Activated T-helper 17 cell treated with anti-CD3 and anti-CD28 coated beads, Interleukin-2, amount 50 U/mL, for 72 hours (primary cell): ENCODE measurements at regions not wholly inside any gene's neighbourhood (a gene's known extent, or its start where the extent isn't known, plus 50 kb on each side); places are given as distances from the start of the nearest gene placed in this dataset.

Experiments used
- ATAC-seq: fragments of 150-1000 bp; cut with Tn5 transposase; replicated peaks from 2 replicates; pipeline ENCODE4 v1.10.0; 2021; ENCODE audit warnings: mild to moderate bottlenecking, moderate library complexity
- H3K27ac Mint-ChIP-seq: one replicate; pipeline ENCODE4 v1.8.0; 2022; ENCODE audit warnings: mixed read lengths
- H3K27me3 Mint-ChIP-seq: one replicate; pipeline ENCODE4 v1.8.0; 2022; ENCODE audit warnings: mixed read lengths
- H3K36me3 Mint-ChIP-seq: one replicate; pipeline ENCODE4 v1.8.0; 2022; ENCODE audit warnings: low read depth, mild to moderate bottlenecking, mixed read lengths
- H3K4me1 Mint-ChIP-seq: one replicate; pipeline ENCODE4 v1.8.0; 2022; ENCODE audit warnings: mixed read lengths
- H3K4me3 Mint-ChIP-seq: one replicate; pipeline ENCODE4 v1.8.0; 2022; ENCODE audit warnings: mild to moderate bottlenecking, mixed read lengths
- H3K9me3 Mint-ChIP-seq: one replicate; pipeline ENCODE4 v1.8.0; 2022; ENCODE audit warnings: mixed read lengths

GRCh38 chr21:41605178-41605933 is 97.4 kb upstream of the TMPRSS2 start:
- ATAC-seq = no peak
- H3K27ac Mint-ChIP-seq = no peak overlapping the region
- no peaks in the 10 kb centered on the region for H3K9me3 Mint-ChIP-seq
- H3K36me3 Mint-ChIP-seq = no peaks in the 10 kb centered on the region
- H3K4me1 Mint-ChIP-seq = peaks cover 5% of the 10 kb centered on the region
- H3K4me3 Mint-ChIP-seq = no peak overlapping the region
- H3K27me3 Mint-ChIP-seq = peaks cover 26% of the 10 kb centered on the region

DNA sequence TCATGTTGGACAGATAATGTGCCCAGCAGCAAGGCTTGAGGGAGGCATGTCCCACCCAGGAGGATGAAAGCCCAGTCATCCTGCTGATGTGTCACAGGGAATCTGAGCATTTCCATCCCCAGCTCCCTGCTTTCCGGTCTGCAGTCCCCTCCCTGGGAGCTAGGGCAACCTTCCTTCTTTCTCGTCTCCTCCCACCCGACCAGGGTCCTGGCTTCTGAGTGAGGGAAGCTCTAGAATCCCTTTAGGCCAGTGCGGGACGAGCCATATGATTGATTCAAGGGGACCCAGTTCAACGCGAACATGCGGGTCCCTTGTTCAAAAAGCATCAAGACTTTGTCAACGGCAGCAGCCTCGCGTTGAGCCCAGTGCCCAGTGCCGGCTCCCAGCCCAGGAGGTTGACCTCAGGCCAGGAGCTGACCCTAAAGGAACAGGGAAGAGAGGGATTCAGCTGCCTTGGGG is 96.7 kb upstream of the TMPRSS2 start:
- no peak for ATAC-seq
- Mint-ChIP-seq H3K4me1 (peaks cover 5% of the 10 kb centered on the region), H3K4me3 (no peak overlapping the region), H3K27me3 (peaks cover 19% of the 10 kb centered on the region), H3K27ac (no peak overlapping the region), H3K9me3 (no peaks in the 10 kb centered on the region), H3K36me3 (no peaks in the 10 kb centered on the region)

DNA sequence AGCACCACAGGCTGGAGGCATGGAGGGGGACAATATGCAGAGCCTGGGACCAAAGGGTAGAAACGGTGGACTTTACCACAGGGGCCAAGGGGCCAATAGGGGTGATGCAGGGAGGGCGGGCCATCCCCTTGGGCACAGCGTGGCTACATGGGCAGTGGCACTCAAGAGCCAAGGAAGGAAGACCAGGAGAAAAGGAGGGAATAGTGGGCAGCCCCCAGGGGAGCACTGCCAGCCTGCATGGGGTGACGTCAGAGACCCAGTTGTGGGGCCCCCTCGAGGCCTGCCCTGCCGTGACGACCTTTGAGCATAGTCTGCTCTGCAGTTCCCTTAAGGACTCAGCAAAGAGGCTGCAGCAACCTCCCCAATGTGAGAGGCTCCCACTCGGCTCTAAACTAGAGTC is 95.5 kb upstream of the TMPRSS2 start:
- H3K9me3 Mint-ChIP-seq = no peaks in the 10 kb centered on the region
- no peak overlapping the region for H3K27ac Mint-ChIP-seq
- H3K36me3 Mint-ChIP-seq = no peaks in the 10 kb centered on the region
- no peak for ATAC-seq
- H3K27me3 Mint-ChIP-seq = peaks cover 12% of the 10 kb centered on the region
- no peak overlapping the region for H3K4me3 Mint-ChIP-seq
- peaks cover 5% of the 10 kb centered on the region for H3K4me1 Mint-ChIP-seq

DNA sequence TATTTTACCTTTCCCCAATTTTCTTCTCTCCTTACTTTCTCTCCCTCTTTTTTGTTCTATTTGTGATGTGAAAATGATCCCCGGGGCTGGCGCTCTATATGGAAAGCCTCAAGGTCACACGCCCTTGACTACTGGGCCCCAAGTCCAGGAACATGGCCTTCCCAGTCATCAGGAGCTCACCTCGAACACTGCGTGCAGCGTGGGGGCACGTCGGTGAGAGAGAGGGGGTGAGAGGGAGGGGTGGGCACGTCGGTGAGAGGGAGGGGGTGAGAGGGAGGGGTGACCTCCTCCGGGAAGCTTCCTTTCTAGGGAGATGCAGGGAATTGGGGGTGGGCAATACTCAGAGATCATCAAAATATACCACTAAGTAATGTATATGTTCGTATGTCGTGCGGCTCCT is 94.6 kb upstream of the TMPRSS2 start:
- ATAC-seq = no peak
- H3K27me3 Mint-ChIP-seq = peaks cover 7% of the 10 kb centered on the region
- H3K4me3 Mint-ChIP-seq = no peak overlapping the region
- no peaks in the 10 kb centered on the region for H3K36me3 Mint-ChIP-seq
- peaks cover 5% of the 10 kb centered on the region for H3K4me1 Mint-ChIP-seq
- no peak overlapping the region for H3K27ac Mint-ChIP-seq
- H3K9me3 Mint-ChIP-seq = no peaks in the 10 kb centered on the region

- no peaks in the 10 kb centered on the region for H3K36me3 Mint-ChIP-seq
- H3K4me3 Mint-ChIP-seq = no peak overlapping the region
- ATAC-seq = peak; percentile 18
- no peaks in the 10 kb centered on the region for H3K9me3 Mint-ChIP-seq
- peaks cover 10% of the 10 kb centered on the region for H3K27me3 Mint-ChIP-seq
- peaks cover 5% of the 10 kb centered on the region for H3K4me1 Mint-ChIP-seq
- H3K27ac Mint-ChIP-seq = no peak overlapping the region
Measured at GRCh38 chr21:41601573-41602368, 93.8 kb upstream of the TMPRSS2 start.

GRCh38 chr21:41600961-41601572 is 93.1 kb upstream of the TMPRSS2 start:
- peaks cover 5% of the 10 kb centered on the region for H3K4me1 Mint-ChIP-seq
- peaks cover 10% of the 10 kb centered on the region for H3K27me3 Mint-ChIP-seq
- no peaks in the 10 kb centered on the region for H3K9me3 Mint-ChIP-seq
- no peak for ATAC-seq
- no peak overlapping the region for H3K4me3 Mint-ChIP-seq
- H3K27ac Mint-ChIP-seq = no peak overlapping the region
- H3K36me3 Mint-ChIP-seq = no peaks in the 10 kb centered on the region

DNA sequence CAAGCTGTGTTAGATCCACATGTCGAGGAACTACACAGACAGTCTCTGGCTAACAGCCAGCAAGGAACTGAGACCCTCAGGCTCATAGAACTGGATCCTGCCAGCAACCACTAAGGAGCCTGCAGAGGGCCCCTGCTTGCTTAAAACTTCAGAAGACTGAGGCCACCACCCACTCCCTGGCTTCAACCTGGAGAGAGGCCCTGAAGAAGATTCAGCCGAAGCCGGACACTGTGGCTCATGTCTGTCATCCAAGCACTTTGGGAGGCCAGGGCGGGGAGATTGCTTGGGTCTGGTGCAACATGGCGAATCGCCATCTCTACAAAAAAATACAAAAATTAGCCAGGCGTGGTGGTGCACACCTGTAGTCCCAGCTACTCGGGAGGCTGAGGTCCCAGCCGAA is 92.6 kb upstream of the TMPRSS2 start:
- H3K4me1 Mint-ChIP-seq = peaks cover 5% of the 10 kb centered on the region
- no peaks in the 10 kb centered on the region for H3K9me3 Mint-ChIP-seq
- H3K36me3 Mint-ChIP-seq = no peaks in the 10 kb centered on the region
- H3K27ac Mint-ChIP-seq = no peak overlapping the region
- no peak overlapping the region for H3K4me3 Mint-ChIP-seq
- ATAC-seq = no peak
- peaks cover 8% of the 10 kb centered on the region for H3K27me3 Mint-ChIP-seq

DNA sequence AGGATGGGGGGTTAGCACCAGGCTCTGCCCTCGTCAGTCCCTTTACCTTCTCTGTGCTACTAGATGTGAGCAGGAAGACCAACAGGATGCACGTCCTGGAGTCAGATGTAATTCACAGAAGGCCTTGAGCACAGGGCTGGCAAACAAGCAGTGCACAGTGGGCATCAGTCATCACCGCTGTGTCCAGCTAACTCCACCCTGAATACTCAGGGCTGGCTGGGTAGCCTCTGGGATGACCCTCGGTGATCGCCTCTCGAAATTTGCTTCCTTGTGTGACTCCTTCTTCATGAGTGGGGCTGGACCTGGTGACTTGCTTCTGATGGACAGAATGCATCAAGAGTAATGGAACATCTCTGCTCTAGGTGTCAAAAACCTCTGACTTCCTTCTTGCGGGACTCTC is 92.2 kb upstream of the TMPRSS2 start:
- Mint-ChIP-seq H3K36me3 (no peaks in the 10 kb centered on the region), H3K4me1 (peaks cover 5% of the 10 kb centered on the region), H3K4me3 (no peak overlapping the region), H3K27me3 (peaks cover 8% of the 10 kb centered on the region), H3K9me3 (no peaks in the 10 kb centered on the region), H3K27ac (no peak overlapping the region)
- no peak for ATAC-seq

- H3K4me3 Mint-ChIP-seq = no peak overlapping the region
- H3K4me1 Mint-ChIP-seq = peaks cover 5% of the 10 kb centered on the region
- no peaks in the 10 kb centered on the region for H3K9me3 Mint-ChIP-seq
- no peaks in the 10 kb centered on the region for H3K36me3 Mint-ChIP-seq
- no peak overlapping the region for H3K27ac Mint-ChIP-seq
- peaks cover 18% of the 10 kb centered on the region for H3K27me3 Mint-ChIP-seq
- no peak for ATAC-seq
Measured at GRCh38 chr21:41598561-41599431, 90.8 kb upstream of the TMPRSS2 start.

GRCh38 chr21:41597811-41598231 is 89.9 kb upstream of the TMPRSS2 start:
- H3K4me3 Mint-ChIP-seq = no peak overlapping the region
- H3K9me3 Mint-ChIP-seq = no peaks in the 10 kb centered on the region
- peaks cover 5% of the 10 kb centered on the region for H3K4me1 Mint-ChIP-seq
- H3K36me3 Mint-ChIP-seq = no peaks in the 10 kb centered on the region
- ATAC-seq = no peak
- H3K27ac Mint-ChIP-seq = no peak overlapping the region
- H3K27me3 Mint-ChIP-seq = peaks cover 18% of the 10 kb centered on the region

GRCh38 chr21:41597227-41597626 is 89.3 kb upstream of the TMPRSS2 start:
- Mint-ChIP-seq H3K36me3 (no peaks in the 10 kb centered on the region), H3K4me1 (peaks cover 5% of the 10 kb centered on the region), H3K27ac (no peak overlapping the region), H3K27me3 (peaks cover 14% of the 10 kb centered on the region), H3K4me3 (no peak overlapping the region), H3K9me3 (no peaks in the 10 kb centered on the region)
- ATAC-seq = no peak

DNA sequence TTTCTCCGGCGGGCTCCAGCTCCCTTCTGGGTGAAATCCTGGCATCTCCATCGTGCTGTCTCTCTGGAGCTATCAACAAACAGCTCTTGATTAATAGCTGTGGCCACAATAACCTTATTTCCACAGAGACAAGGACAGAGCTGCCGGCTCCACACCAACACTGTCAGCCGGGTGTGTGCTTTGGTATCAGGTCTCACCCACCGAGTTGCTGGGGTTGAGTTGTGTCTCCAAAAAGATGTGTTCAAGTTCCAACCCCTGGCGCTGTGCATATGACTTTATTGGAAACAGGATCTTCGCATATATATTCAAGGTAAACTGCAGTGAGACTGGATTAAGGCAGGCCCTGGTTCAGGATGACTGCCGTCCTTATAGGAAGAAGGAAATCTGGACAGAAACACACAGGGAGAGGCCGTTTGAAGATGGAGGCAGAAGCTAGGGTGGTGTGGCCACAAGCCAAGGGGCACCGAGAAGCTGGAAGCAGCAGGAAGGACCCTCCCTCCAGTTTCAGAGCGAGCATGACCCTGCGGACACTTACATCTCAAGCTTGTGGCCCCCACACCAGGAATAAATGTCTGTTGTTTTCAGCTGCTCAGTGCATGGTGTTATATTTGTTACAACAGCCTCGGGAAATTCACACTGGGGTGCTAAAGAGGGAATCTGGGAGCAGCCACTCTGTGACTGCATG is 88.4 kb upstream of the TMPRSS2 start:
- Mint-ChIP-seq H3K27me3 (peaks cover 14% of the 10 kb centered on the region), H3K4me3 (no peak overlapping the region), H3K9me3 (no peaks in the 10 kb centered on the region), H3K4me1 (peaks cover under 1% of the 10 kb centered on the region), H3K36me3 (no peaks in the 10 kb centered on the region), H3K27ac (no peak overlapping the region)
- no peak for ATAC-seq

- ATAC-seq = no peak
- no peak overlapping the region for H3K4me3 Mint-ChIP-seq
- H3K27me3 Mint-ChIP-seq = peaks cover 16% of the 10 kb centered on the region
Measured at GRCh38 chr21:41594268-41594667, 86.3 kb upstream of the TMPRSS2 start.

GRCh38 chr21:41593760-41594138 is 85.8 kb upstream of the TMPRSS2 start:
- no peaks in the 10 kb centered on the region for H3K36me3 Mint-ChIP-seq
- no peaks in the 10 kb centered on the region for H3K9me3 Mint-ChIP-seq
- no peak for ATAC-seq
- no peaks in the 10 kb centered on the region for H3K4me1 Mint-ChIP-seq
- no peak overlapping the region for H3K4me3 Mint-ChIP-seq
- H3K27me3 Mint-ChIP-seq = peaks cover 16% of the 10 kb centered on the region
- no peak overlapping the region for H3K27ac Mint-ChIP-seq

More at GRCh38 chr21:41594268-41594667, 86.3 kb upstream of the TMPRSS2 start:
- Mint-ChIP-seq H3K4me1 (no peaks in the 10 kb centered on the region), H3K27ac (no peak overlapping the region), H3K36me3 (no peaks in the 10 kb centered on the region), H3K9me3 (no peaks in the 10 kb centered on the region)
